IPS DF 4.7 (cell line): ENCODE measurements at regions not wholly inside any gene's neighbourhood (a gene's known extent, or its start where the extent isn't known, plus 50 kb on each side); places are given as distances from the start of the nearest gene placed in this dataset.
A peak's percentile ranks its signal among the peaks of the same experiment; 100 is the strongest.
"Not testable (repeated sequence)": the region's sequence is repeated elsewhere in the genome, so short reads cannot be mapped to it uniquely, and the experiment has no call there.

Source experiments
- DNase-seq: peaks from one replicate; pipeline ENCODE4 v3.0.0-alpha.2; 2013; ENCODE audit warnings: low spot score; ENCODE audit errors: extremely low read depth

- no peak for DNase-seq
These were observed 89.1 kb upstream of the IVNS1ABP start for GRCh38 chr1:185406006-185406690.

GRCh38 chr1:185404907-185405568, 88.0 kb upstream of the IVNS1ABP start:
- DNase-seq = no peak

- DNase-seq = no peak
These were observed 87.2 kb upstream of the IVNS1ABP start for GRCh38 chr1:185404291-185404690.

DNA sequence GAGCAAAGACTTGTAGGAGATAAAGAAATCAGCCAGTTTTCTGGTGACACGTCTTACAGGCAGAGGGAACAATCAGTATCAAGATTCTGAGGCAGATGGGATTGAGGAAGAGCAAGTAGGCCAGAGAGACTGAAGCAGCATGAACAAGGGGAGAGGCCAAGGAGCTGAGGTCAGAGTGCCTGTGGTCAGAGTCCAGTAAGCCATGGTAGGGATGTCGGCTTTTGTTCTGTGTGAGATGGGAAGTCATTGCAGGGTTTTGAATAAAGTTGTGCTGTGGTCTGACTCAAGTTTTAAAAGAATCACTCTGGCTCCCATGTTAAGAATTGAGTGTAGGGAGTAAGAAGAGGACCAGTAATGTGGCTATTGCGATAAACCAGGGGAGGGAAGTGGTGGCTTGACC, 85.9 kb upstream of the IVNS1ABP start:
- DNase-seq = no peak

- DNase-seq = peak; percentile 60
These were observed 84.0 kb upstream of the IVNS1ABP start for GRCh38 chr1:185401019-185401418.

DNA sequence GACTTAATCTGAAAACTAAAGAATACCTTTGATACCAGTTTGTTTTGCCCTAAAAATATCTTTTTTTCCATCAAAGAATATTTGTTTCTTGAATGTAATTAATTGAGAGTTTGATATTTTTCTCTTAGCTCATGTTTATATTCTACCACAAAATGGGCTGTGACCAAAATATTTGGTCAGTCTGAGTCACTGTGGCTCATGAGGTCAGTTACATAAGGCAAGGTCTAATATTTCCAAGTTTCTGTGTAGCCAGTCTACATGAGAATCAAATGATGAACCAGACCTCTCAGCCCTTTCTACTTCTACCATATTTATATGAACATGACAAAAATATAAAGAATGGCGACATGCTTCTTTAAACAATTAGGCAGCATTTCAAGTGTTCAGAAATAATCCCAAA, 83.0 kb upstream of the IVNS1ABP start:
- no peak for DNase-seq

DNA sequence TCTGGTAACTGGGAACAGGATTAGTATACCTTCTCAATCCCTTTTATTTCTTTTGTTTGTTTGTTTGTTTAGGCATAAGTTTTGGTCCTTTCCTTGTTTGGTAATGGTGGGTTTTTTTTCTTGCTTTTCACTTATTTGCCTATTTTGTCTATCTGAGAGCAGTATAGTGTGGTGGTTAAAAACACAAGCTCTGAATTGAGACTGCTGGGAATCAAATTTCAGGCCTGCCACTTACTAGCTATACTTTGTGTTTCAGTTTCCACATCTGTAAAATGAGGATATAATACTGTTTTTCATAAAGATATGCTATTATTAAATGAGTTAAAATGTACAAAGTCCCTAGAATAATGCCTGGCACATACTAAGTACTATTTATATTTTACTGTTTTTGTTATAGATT, 81.6 kb upstream of the IVNS1ABP start:
- no peak for DNase-seq

GRCh38 chr1:185398022-185398421, 81.0 kb upstream of the IVNS1ABP start:
- DNase-seq = no peak

- DNase-seq = no peak
These were observed 80.1 kb upstream of the IVNS1ABP start for GRCh38 chr1:185397183-185397582.

DNA sequence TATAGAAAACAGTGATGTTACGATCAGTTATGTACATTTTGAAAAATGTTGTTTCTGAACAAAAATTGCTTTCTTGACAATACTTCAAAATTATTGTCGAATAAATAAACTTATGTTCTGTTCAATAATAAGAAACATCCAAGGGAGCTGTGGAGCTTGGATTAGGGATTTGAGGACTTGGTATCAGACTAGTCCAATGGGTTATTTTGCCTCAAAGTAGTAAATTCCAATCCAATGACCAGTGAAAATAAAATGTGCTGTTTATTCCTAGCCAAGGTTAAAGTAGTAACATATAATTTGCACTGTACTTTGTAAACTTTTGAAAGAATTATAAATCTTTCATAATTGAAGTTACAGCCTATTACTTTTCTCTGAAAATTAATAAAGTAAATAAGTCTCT, 79.1 kb upstream of the IVNS1ABP start:
- DNase-seq = no peak

DNA sequence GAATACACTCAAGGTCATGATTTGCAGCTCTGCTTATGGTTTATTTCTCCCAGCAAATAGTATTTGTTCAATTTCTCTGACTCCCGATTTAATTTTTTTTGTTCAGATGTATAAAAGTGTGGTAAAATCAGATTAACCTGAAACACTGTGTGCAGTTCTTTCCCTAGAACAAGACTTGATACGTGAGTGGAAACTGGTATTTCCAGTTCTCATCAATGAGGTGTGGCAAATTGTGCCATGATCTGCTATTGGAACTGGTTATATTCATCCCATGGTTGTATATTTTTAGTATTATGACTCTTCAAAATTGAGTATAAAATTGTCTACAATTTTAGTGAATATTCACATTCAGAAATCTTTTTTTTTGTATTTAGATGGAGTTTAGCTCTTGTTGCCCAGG, 76.8 kb upstream of the IVNS1ABP start:
- DNase-seq = no peak

DNA sequence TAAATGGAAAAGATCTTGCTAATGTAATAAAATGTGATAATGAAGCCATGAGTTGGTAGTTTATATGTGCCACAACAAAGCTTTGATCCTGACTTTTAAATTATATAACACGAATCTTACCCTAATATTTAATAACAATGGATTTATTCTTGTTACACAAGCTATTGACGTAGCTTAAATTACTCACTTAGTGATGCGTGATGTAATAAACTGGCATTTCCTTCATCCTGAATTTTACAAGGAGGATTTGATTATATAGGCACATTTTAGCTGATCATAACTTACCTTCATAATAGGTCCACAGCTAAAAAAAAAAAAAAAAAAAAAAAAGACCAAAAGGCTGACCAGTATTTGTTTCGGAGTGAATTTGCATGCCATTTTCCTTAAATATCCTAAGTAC, 76.2 kb upstream of the IVNS1ABP start:
- DNase-seq = no peak

DNA sequence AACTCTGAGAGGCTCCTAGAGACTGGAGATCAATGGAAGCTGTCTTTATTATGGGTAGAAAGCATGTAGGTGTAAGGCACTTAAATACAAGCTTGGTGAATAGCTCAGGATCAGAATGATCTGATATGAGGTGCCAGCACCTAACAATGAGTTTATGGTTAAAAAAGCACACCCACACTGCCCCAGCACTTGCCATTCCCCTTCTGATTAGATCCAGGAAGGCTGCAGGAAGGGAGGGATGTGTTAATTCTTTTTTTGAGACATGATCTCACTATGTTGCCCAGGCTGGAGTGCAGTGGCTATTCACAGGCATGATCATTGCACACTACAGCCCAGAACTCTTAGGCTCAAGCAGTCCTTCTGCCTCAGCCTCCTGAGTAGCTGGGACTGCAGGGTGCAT, 71.8 kb upstream of the IVNS1ABP start:
- no peak for DNase-seq

- no peak for DNase-seq
These were observed 71.3 kb upstream of the IVNS1ABP start for GRCh38 chr1:185388346-185388745.

GRCh38 chr1:185385991-185386390, 68.9 kb upstream of the IVNS1ABP start:
- no peak for DNase-seq

DNA sequence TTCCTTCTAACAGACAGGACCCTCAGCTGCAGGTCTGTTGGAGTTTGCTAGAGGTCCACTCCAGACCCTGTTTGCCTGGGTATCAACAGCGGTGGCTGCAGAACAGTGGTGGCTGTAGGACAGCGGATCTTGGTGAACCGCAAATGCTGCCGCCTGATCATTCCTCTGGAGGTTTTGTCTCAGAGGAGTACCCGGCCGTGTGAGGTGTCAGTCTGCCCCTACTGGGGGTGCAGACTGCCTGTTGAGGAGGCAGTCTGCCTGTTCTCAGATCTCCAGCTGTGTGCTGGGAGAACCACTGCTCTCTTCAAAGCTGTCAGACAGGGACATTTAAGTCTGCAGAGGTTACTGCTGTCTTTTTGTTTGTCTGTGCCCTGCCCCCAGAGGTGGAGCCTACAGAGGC, 66.8 kb upstream of the IVNS1ABP start:
- DNase-seq = not testable (repeated sequence)

GRCh38 chr1:185377831-185378230, 60.8 kb upstream of the IVNS1ABP start:
- no peak for DNase-seq

GRCh38 chr1:185376840-185377635, 60.0 kb upstream of the IVNS1ABP start:
- DNase-seq = no peak

- DNase-seq = no peak
These were observed 59.2 kb upstream of the IVNS1ABP start for GRCh38 chr1:185376288-185376687.

DNA sequence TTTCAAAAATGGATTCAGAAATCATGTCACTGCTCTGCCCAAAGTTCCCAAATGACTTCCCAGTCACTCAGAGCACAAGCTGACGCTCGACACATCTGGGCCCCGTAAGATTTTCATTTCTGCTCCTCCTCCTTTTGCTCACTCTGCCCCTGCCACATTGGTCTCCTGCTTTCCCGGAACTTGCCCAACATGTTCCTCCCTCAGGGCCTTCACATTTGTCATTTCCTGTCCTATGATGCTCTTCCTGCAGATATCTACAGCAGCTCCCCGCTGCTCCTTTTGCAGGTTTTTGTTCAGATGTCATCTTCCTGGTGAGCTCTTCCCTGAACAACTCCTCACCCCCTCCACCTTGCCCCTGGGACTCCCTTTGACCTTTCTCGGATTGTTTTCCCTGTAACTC, 58.5 kb upstream of the IVNS1ABP start:
- no peak for DNase-seq

DNA sequence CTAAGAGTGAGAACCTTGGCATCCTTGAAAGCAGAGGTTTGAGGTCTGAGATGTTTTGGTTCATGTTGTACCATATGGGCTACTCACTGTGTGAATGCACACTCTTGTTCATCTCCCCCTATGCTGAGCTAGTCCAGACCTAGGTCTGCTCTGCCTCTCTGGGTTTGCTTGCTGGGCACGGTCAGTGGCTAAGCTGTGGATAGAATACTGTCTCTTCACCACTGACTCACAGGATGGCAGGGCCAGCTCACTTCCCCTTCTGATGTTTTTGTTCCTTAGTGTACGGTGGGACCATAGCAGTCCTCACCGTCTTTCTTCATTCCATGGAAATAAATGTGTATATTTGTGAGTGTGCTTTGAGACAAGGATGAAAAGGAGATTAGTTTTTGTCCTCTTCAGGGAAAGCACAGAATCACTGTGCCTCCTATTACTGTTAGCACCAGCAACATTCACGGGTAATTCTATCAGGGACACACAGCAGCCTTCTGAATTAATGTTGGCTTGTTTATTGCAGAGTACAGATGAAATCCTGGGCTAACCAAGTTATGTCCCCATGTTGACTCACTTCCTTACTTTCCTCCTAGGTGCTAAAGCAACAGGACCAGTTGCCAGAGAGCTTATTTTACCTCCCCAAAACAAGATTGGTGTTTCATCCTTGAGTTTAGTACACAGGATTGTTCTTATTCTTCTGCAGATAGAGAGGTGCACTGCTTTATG, 56.9 kb upstream of the IVNS1ABP start:
- no peak for DNase-seq

DNA sequence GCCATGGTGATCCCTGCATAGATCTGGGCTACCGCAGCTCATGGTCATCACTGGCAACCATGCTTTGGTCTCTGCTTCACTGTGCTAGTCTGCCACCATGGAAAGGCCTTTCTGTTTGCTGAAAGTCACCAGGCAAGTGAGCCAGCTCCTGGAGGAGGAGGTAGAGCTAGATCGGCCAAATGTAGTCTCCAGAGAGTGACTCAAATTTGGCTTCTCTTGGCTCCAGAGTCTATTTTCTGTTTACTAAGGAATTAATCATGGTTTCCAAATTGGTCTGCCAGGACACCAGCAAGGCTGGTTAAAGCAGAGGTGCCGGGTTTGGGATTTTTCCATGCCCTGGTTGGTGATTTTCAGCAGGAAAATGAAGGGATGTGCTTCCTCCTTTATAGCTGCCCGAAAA, 52.7 kb upstream of the IVNS1ABP start:
- DNase-seq = no peak
